Hepatocyte (in vitro differentiated cells): ENCODE measurements at regions not wholly inside any gene's neighbourhood (a gene's known extent, or its start where the extent isn't known, plus 50 kb on each side); places are given as distances from the start of the nearest gene placed in this dataset.

ENCODE experiments used
- EZH2 ChIP-seq: fragments of 200-600 bp; sonication (generic); IDR thresholded peaks from 2 replicates; pipeline ENCODE4 v1.6.1; 2016; ENCODE audit warnings: antibody characterized with exemption, mild to moderate bottlenecking, borderline replicate concordance
- EZH2phosphoT487 ChIP-seq: fragments of 200-600 bp; sonication (generic); IDR thresholded peaks from one replicate; pipeline ENCODE4 v1.6.1; 2018; ENCODE audit warnings: antibody characterized with exemption, mild to moderate bottlenecking, low read depth, moderate library complexity; ENCODE audit not compliant: unreplicated experiment, severe bottlenecking
- TF ChIP-seq, protein P1 (sequence below): fragments of 200-600 bp; sonication (generic); IDR thresholded peaks from 2 replicates; pipeline ENCODE4 v1.5.1; 2016; ENCODE audit warnings: antibody characterized with exemption, mild to moderate bottlenecking; ENCODE audit not compliant: poor library complexity

DNA sequence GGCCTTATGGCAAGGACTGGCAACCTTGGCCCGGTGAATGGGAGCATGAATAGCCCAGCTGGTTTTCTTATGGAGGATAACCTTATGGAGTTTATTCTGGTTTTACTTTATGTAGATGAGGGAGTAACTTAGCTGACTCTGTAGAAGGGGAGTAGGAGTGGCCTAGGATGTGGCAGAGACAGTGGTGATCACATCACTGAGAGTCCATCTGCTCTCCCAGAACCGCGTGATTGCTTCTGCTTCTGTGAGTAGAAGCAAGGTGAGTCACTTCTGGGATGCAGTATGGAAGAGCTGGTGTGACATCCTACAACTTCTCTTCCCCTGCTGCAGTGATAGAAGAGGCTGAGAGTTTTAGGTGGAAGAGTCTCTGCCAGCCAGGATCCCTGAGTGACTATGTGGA is 129.2 kb downstream of the RPS24 start:
- TF ChIP-seq EZH2phosphoT487, result no peak
- TF ChIP-seq, protein P1, sequence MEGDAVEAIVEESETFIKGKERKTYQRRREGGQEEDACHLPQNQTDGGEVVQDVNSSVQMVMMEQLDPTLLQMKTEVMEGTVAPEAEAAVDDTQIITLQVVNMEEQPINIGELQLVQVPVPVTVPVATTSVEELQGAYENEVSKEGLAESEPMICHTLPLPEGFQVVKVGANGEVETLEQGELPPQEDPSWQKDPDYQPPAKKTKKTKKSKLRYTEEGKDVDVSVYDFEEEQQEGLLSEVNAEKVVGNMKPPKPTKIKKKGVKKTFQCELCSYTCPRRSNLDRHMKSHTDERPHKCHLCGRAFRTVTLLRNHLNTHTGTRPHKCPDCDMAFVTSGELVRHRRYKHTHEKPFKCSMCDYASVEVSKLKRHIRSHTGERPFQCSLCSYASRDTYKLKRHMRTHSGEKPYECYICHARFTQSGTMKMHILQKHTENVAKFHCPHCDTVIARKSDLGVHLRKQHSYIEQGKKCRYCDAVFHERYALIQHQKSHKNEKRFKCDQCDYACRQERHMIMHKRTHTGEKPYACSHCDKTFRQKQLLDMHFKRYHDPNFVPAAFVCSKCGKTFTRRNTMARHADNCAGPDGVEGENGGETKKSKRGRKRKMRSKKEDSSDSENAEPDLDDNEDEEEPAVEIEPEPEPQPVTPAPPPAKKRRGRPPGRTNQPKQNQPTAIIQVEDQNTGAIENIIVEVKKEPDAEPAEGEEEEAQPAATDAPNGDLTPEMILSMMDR, result no peak
- TF ChIP-seq EZH2, result no peak
